GM23338 (cell line): ENCODE measurements at regions not wholly inside any gene's neighbourhood (a gene's known extent, or its start where the extent isn't known, plus 50 kb on each side); places are given as distances from the start of the nearest gene placed in this dataset.

Experiments
- ATAC-seq: fragments of 200-7000 bp; cut with Tn5 transposase; 3 replicates; pipeline ENCODE4 v1.9.1; 2020
- DNase-seq: peaks from one replicate; pipeline ENCODE4 v3.0.0-alpha.2; 2015; ENCODE audit warnings: low spot score
- H2AFZ ChIP-seq: fragments of 200-600 bp; sonication (generic); 2 replicates; pipeline ENCODE4 v1.8.0; 2016; ENCODE audit warnings: antibody characterized with exemption, mild to moderate bottlenecking, moderate library complexity
- H3F3A ChIP-seq: fragments of 200-600 bp; sonication (generic); replicated peaks from 2 replicates; pipeline ENCODE4 v1.8.0; 2017; ENCODE audit warnings: antibody characterized with exemption, mixed run types, low read depth
- H3K27ac ChIP-seq: fragments of 200-600 bp; sonication (generic); 2 replicates; pipeline ENCODE4 v1.6.1; 2016; ENCODE audit warnings: low read depth
- H3K27me3 ChIP-seq: fragments of 200-600 bp; sonication (generic); 2 replicates; pipeline ENCODE4 v1.8.0; 2016; ENCODE audit warnings: mild to moderate bottlenecking, mixed run types, moderate library complexity; ENCODE audit not compliant: insufficient read depth
- H3K36me3 ChIP-seq: fragments of 200-600 bp; sonication (generic); 2 replicates; pipeline ENCODE4 v1.8.0; 2016; ENCODE audit warnings: mild to moderate bottlenecking; ENCODE audit not compliant: insufficient read depth
- H3K4me1 ChIP-seq: fragments of 200-600 bp; sonication (generic); 2 replicates; pipeline ENCODE4 v1.8.0; 2016; ENCODE audit warnings: mild to moderate bottlenecking, moderate library complexity; ENCODE audit not compliant: insufficient read depth
- H3K4me2 ChIP-seq: fragments of 200-600 bp; sonication (generic); 2 replicates; pipeline ENCODE4 v1.7.1; 2017; ENCODE audit warnings: mixed run types
- H3K4me3 ChIP-seq: fragments of 200-600 bp; sonication (generic); 2 replicates; pipeline ENCODE4 v1.6.1; 2016; ENCODE audit warnings: mixed run types
- H3K79me2 ChIP-seq: fragments of 200-600 bp; sonication (generic); replicated peaks from 2 replicates; pipeline ENCODE4 v1.8.0; 2017; ENCODE audit warnings: mild to moderate bottlenecking; ENCODE audit not compliant: insufficient read depth
- H3K9me2 ChIP-seq: fragments of 200-600 bp; sonication (generic); 2 replicates; pipeline ENCODE4 v1.8.0; 2017; ENCODE audit not compliant: insufficient read depth
- H4K20me1 ChIP-seq: fragments of 200-600 bp; sonication (generic); replicated peaks from 2 replicates; pipeline ENCODE4 v1.8.0; 2017; ENCODE audit warnings: mild to moderate bottlenecking; ENCODE audit not compliant: insufficient read depth
- H3K27ac Mint-ChIP-seq: 2 replicates; pipeline ENCODE4 v1.8.0; 2020; ENCODE audit warnings: inconsistent platforms, mild to moderate bottlenecking, moderate library complexity, mixed read lengths
- H3K27me3 Mint-ChIP-seq: 3 replicates; pipeline ENCODE4 v1.8.0; 2022; ENCODE audit warnings: low read depth, mild to moderate bottlenecking, moderate library complexity, mixed read lengths, inconsistent platforms; ENCODE audit not compliant: insufficient read depth, poor library complexity
- H3K36me3 Mint-ChIP-seq: 3 replicates; pipeline ENCODE4 v1.8.0; 2021; ENCODE audit warnings: low read depth, mild to moderate bottlenecking, inconsistent platforms, moderate library complexity, mixed read lengths
- H3K4me1 Mint-ChIP-seq: 3 replicates; pipeline ENCODE4 v1.8.0; 2020; ENCODE audit warnings: mild to moderate bottlenecking, inconsistent platforms, mixed read lengths
- H3K4me3 Mint-ChIP-seq: 3 replicates; pipeline ENCODE4 v1.8.0; 2021; ENCODE audit warnings: moderate library complexity, mild to moderate bottlenecking, inconsistent platforms, mixed read lengths
- H3K9me3 Mint-ChIP-seq: 3 replicates; pipeline ENCODE4 v1.8.0; 2020; ENCODE audit warnings: moderate library complexity, mild to moderate bottlenecking, inconsistent platforms, mixed read lengths
- EZH2 ChIP-seq: fragments of 200-600 bp; sonication (generic); IDR thresholded peaks from one replicate; pipeline ENCODE4 v1.8.0; 2017; ENCODE audit warnings: antibody characterized with exemption, mild to moderate bottlenecking, low read depth; ENCODE audit not compliant: unreplicated experiment
- REST ChIP-seq: IDR thresholded peaks from one replicate; pipeline ENCODE4 v1.6.1; 2018; ENCODE audit warnings: antibody characterized with exemption; ENCODE audit not compliant: unreplicated experiment
- STAT1 ChIP-seq: IDR thresholded peaks from one replicate; pipeline ENCODE4 v1.6.1; 2016; ENCODE audit warnings: antibody characterized with exemption; ENCODE audit not compliant: unreplicated experiment
- ZNF331 ChIP-seq: fragments of 250-450 bp; sonication (Bioruptor Pico); IDR thresholded peaks from 2 replicates; pipeline ENCODE4 v1.5.0; 2020; ENCODE audit warnings: low read depth, mild to moderate bottlenecking, moderate library complexity
- ZNF462 ChIP-seq: fragments of 250-450 bp; sonication (Bioruptor Pico); IDR thresholded peaks from 2 replicates; pipeline ENCODE4 v1.5.0; 2020; ENCODE audit warnings: mild to moderate bottlenecking, moderate library complexity

- TF ChIP-seq ZNF462 = no peak
Observed at GRCh38 chr2:62415019-62415431, 91.0 kb downstream of the TMEM17 start (continued).

- ATAC-seq = no peak
- Mint-ChIP-seq H3K36me3 (no peaks in the 10 kb centered on the region), H3K27ac (no peak overlapping the region), H3K4me1 (peaks cover 15% of the 10 kb centered on the region), H3K27me3 (peaks cover 9% of the 10 kb centered on the region), H3K4me3 (no peak overlapping the region), H3K9me3 (no peaks in the 10 kb centered on the region; the same call in 2 of the 3 replicates)
- peaks cover 14% of the 10 kb centered on the region for H3K4me1 ChIP-seq
- no peak overlapping the region for H3K4me3 ChIP-seq
- no peaks in the 10 kb centered on the region for H3K79me2 ChIP-seq
- 0 out of 2 replicates have a peak, but pooled peaks cover 3% of the 10 kb centered on the region for H3F3A ChIP-seq
- H3K4me2 ChIP-seq = no peak overlapping the region
- 0 out of 2 replicates have a peak overlapping the region, but pooled peaks have one; percentile 69 for H3K27ac ChIP-seq
- no peaks in the 10 kb centered on the region for H3K27me3 ChIP-seq
- H2AFZ ChIP-seq = no peak overlapping the region
- H4K20me1 ChIP-seq = no peaks in the 10 kb centered on the region
- no peak for TF ChIP-seq STAT1
- TF ChIP-seq ZNF331 (CRISPR knock-in tag) = no peak
- DNase-seq = no peak
- H3K36me3 ChIP-seq = no peaks in the 10 kb centered on the region
- no peaks in the 10 kb centered on the region for H3K9me2 ChIP-seq
Observed at GRCh38 chr2:62413116-62413663, 92.8 kb downstream of the TMEM17 start.

- ATAC-seq = no peak
- Mint-ChIP-seq H3K4me1 (peaks cover 15% of the 10 kb centered on the region), H3K9me3 (no peaks in the 10 kb centered on the region; the same call in 2 of the 3 replicates), H3K27ac (no peak overlapping the region), H3K36me3 (no peaks in the 10 kb centered on the region; the same call in 1 of the 3 replicates), H3K4me3 (no peak overlapping the region), H3K27me3 (peaks cover 9% of the 10 kb centered on the region)
- H3K27ac ChIP-seq = no peak overlapping the region
- H3K36me3 ChIP-seq = no peaks in the 10 kb centered on the region
- no peaks in the 10 kb centered on the region for H4K20me1 ChIP-seq
- no peak for DNase-seq
- H3K9me2 ChIP-seq = 0 out of 2 replicates have a peak, but pooled peaks cover under 1% of the 10 kb centered on the region
- no peaks in the 10 kb centered on the region for H3K27me3 ChIP-seq
- H3K79me2 ChIP-seq = no peaks in the 10 kb centered on the region
- TF ChIP-seq EZH2 (no peak), REST (no peak), ZNF331 (CRISPR knock-in tag) (no peak)
- H3K4me1 ChIP-seq = peaks cover 14% of the 10 kb centered on the region
- H3K4me2 ChIP-seq = no peak overlapping the region
- H3F3A ChIP-seq = 0 out of 2 replicates have a peak, but pooled peaks cover 3% of the 10 kb centered on the region
- no peak overlapping the region for H3K4me3 ChIP-seq
- H2AFZ ChIP-seq = no peak overlapping the region
Observed at GRCh38 chr2:62412347-62412742, 93.7 kb downstream of the TMEM17 start.
